ENCODE measurements at regions not wholly inside any gene's neighbourhood (a gene's known extent, or its start where the extent isn't known, plus 50 kb on each side); places are given as distances from the start of the nearest gene placed in this dataset.

DNA sequence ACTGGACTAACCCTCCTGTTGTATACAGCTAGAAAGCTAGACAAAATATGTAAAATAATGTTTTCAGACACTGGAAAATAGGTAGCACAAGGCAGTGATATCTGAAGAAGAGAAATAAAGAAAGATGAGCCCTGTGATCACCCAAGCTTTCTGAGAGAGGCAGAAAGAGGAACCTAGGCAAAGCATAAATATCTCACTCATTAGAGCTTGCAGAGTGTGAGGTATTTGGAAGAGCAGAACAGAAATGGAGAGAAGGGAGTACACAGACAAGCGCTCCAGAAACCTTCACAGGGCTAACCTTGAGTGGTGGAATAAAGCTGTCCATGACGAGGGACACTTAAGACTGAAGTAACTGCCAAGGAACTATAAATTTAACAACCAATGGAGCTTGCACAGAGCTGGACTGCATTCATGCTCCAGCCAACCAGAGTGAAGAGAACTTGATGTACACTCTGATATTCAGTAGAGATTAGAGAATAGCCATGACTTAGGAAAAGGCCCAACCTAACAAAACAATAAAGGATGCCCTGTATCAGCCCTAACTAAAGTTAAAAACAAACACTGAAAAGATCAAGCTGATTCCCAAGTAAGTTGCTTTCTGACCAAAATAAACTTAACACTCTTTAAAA, 280.9 kb upstream of the STXBP5 start:
- H3K27me3 Mint-ChIP-seq (ENCODE audit: insufficient read depth, unreplicated experiment): no peaks in the 10 kb centered on the region
- no peaks in the 10 kb centered on the region for H3K4me1 Mint-ChIP-seq (ENCODE audit: insufficient read depth, unreplicated experiment)
- CTCF ChIA-PET: interaction anchor here (0.5 kb wide), 1 partner anchor 248 kb away, joined by 4 read pairs; no protein-coding TSS in a partner anchor
- no TSS peak for BruUV-seq (replicated peaks)
- DNase-seq (ENCODE audit: unreplicated experiment): no peak
- no peak overlapping the region for H3K4me3 Mint-ChIP-seq (ENCODE audit: unreplicated experiment)
- intact Hi-C loops (cut with micrococcal nuclease): no loop called here
- H3K27ac Mint-ChIP-seq (ENCODE audit: low read depth, unreplicated experiment): no peak overlapping the region
- no peak for TF ChIP-seq CTCF (IDR thresholded peaks at IDR 0.05; ENCODE audit: unreplicated experiment)
- POLR2A ChIA-PET: interaction anchor here (0.6 kb wide), 1 partner anchor 107 kb away, joined by 3 read pairs; no protein-coding TSS in a partner anchor
- H3K9me3 Mint-ChIP-seq (ENCODE audit: unreplicated experiment): no peaks in the 10 kb centered on the region
- H3K36me3 Mint-ChIP-seq (ENCODE audit: insufficient read depth, unreplicated experiment): no peaks in the 10 kb centered on the region

- no peak for TF ChIP-seq CTCF (IDR thresholded peaks at IDR 0.05; ENCODE audit: unreplicated experiment)
- ChIA-PET POLR2A (interaction anchor here (0.9 to 1.0 kb wide), 2 partner anchors 12 to 13 kb away, joined by 3 to 4 read pairs; no protein-coding TSS in a partner anchor), CTCF (interaction anchor here (0.6 kb wide), 1 partner anchor 480 kb away, joined by 3 read pairs; no protein-coding TSS in a partner anchor)
- DNase-seq (ENCODE audit: unreplicated experiment): no peak
- intact Hi-C loops (cut with micrococcal nuclease): no loop called here
- H3K4me1 Mint-ChIP-seq (ENCODE audit: insufficient read depth, unreplicated experiment): no peaks in the 10 kb centered on the region
- H3K36me3 Mint-ChIP-seq (ENCODE audit: insufficient read depth, unreplicated experiment): no peaks in the 10 kb centered on the region
- no peak overlapping the region for H3K4me3 Mint-ChIP-seq (ENCODE audit: unreplicated experiment)
- no peak overlapping the region for H3K27ac Mint-ChIP-seq (ENCODE audit: low read depth, unreplicated experiment)
- no TSS peak for BruUV-seq (replicated peaks)
- H3K27me3 Mint-ChIP-seq (ENCODE audit: insufficient read depth, unreplicated experiment): no peaks in the 10 kb centered on the region
- no peaks in the 10 kb centered on the region for H3K9me3 Mint-ChIP-seq (ENCODE audit: unreplicated experiment)
Observed at GRCh38 chr6:146925846-146926245, 278.4 kb upstream of the STXBP5 start.

- TF ChIP-seq CTCF (IDR thresholded peaks at IDR 0.05; ENCODE audit: unreplicated experiment): no peak
- no peaks in the 10 kb centered on the region for H3K36me3 Mint-ChIP-seq (ENCODE audit: insufficient read depth, unreplicated experiment)
- no peaks in the 10 kb centered on the region for H3K4me1 Mint-ChIP-seq (ENCODE audit: insufficient read depth, unreplicated experiment)
- CTCF ChIA-PET: no interaction called here
- no peak overlapping the region for H3K4me3 Mint-ChIP-seq (ENCODE audit: unreplicated experiment)
- no peak overlapping the region for H3K27ac Mint-ChIP-seq (ENCODE audit: low read depth, unreplicated experiment)
- H3K27me3 Mint-ChIP-seq (ENCODE audit: insufficient read depth, unreplicated experiment): no peaks in the 10 kb centered on the region
- no TSS peak for BruUV-seq (replicated peaks)
- H3K9me3 Mint-ChIP-seq (ENCODE audit: unreplicated experiment): no peaks in the 10 kb centered on the region
- DNase-seq (ENCODE audit: unreplicated experiment): no peak
- intact Hi-C loops (cut with micrococcal nuclease): no loop called here
- POLR2A ChIA-PET: no interaction called here
Observed at GRCh38 chr6:146928503-146928902, 275.7 kb upstream of the STXBP5 start.

DNA sequence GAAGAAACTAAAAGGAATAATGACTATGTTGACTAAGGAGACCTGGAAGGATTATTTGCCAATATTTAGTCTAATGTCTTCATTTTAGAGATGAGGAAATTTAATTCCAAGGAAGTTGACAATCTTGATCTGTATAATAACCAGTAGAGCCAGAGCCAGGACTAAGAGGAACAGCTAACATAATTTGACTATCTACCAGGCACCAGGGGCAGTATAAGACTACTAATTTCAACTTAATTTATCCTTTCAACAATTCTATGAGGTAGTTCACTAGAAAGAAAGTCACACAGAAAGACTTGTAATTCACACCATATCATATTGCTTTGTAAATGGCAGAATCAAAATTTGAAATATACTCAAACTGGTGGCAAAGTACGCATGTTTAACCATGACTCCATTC, 273.0 kb upstream of the STXBP5 start:
- Mint-ChIP-seq H3K4me1 (ENCODE audit: insufficient read depth, unreplicated experiment) (no peaks in the 10 kb centered on the region), H3K9me3 (ENCODE audit: unreplicated experiment) (no peaks in the 10 kb centered on the region), H3K36me3 (ENCODE audit: insufficient read depth, unreplicated experiment) (no peaks in the 10 kb centered on the region), H3K27ac (ENCODE audit: low read depth, unreplicated experiment) (no peak overlapping the region), H3K4me3 (ENCODE audit: unreplicated experiment) (no peak overlapping the region), H3K27me3 (ENCODE audit: insufficient read depth, unreplicated experiment) (no peaks in the 10 kb centered on the region)
- CTCF ChIA-PET: interaction anchor here (0.9 kb wide), 1 partner anchor 12 kb away, joined by 3 read pairs; no protein-coding TSS in a partner anchor
- intact Hi-C loops (cut with micrococcal nuclease): no loop called here
- BruUV-seq (replicated peaks): no TSS peak
- POLR2A ChIA-PET: no interaction called here
- TF ChIP-seq CTCF (IDR thresholded peaks at IDR 0.05; ENCODE audit: unreplicated experiment): no peak
- DNase-seq (ENCODE audit: unreplicated experiment): peak; percentile 4

All from MCF 10A (cell line).